Neural cell (in vitro differentiated cells): ENCODE measurements at regions not wholly inside any gene's neighbourhood (a gene's known extent, or its start where the extent isn't known, plus 50 kb on each side); places are given as distances from the start of the nearest gene placed in this dataset.

ENCODE experiments used
- H2AFZ ChIP-seq: fragments of 200-600, 300-800 bp; sonication (generic), shearing (Covaris generic); 2 replicates; pipeline ENCODE4 v1.6.0; 2014; ENCODE audit warnings: low read depth, mild to moderate bottlenecking, antibody characterized with exemption, low read length, moderate library complexity
- H3F3A ChIP-seq: fragments of 200-600 bp; shearing (Covaris generic); 2 replicates; pipeline ENCODE4 v1.6.1; 2016; ENCODE audit warnings: mild to moderate bottlenecking, moderate library complexity, mixed read lengths, antibody characterized with exemption, low read length; ENCODE audit not compliant: insufficient read depth, poor library complexity, severe bottlenecking
- H3K27ac ChIP-seq: fragments of 200-600, 300-800 bp; sonication (generic), shearing (Covaris generic); 2 replicates; pipeline ENCODE4 v1.5.1; 2014; ENCODE audit warnings: mild to moderate bottlenecking, low read length, moderate library complexity
- H3K27me3 ChIP-seq: fragments of 300-800, 200-600 bp; sonication (generic), shearing (Covaris generic); 2 replicates; pipeline ENCODE4 v1.6.0; 2014; ENCODE audit warnings: mild to moderate bottlenecking, low read depth, low read length, moderate library complexity; ENCODE audit not compliant: insufficient read depth
- H3K36me3 ChIP-seq: fragments of 300-800, 200-600 bp; sonication (generic), shearing (Covaris generic); 2 replicates; pipeline ENCODE4 v1.5.1; 2014; ENCODE audit warnings: mild to moderate bottlenecking, antibody characterized with exemption, low read length, moderate library complexity; ENCODE audit not compliant: insufficient read depth
- H3K4me2 ChIP-seq: fragments of 300-800, 200-600 bp; sonication (generic), shearing (Covaris generic); 2 replicates; pipeline ENCODE4 v1.6.0; 2014; ENCODE audit warnings: mild to moderate bottlenecking, low read length
- H3K4me3 ChIP-seq: fragments of 300-800, 200-600 bp; sonication (generic), shearing (Covaris generic); 2 replicates; pipeline ENCODE4 v1.5.1; 2014; ENCODE audit warnings: mild to moderate bottlenecking, low read length, moderate library complexity
- H3K79me2 ChIP-seq: fragments of 200-600 bp; shearing (Covaris generic); replicated peaks from 2 replicates; pipeline ENCODE4 v1.6.0; 2014; ENCODE audit warnings: mild to moderate bottlenecking, low read length, moderate library complexity; ENCODE audit not compliant: insufficient read depth
- H3K9ac ChIP-seq: fragments of 300-800, 200-600 bp; sonication (generic), shearing (Covaris generic); 2 replicates; pipeline ENCODE4 v1.6.1; 2016; ENCODE audit warnings: mild to moderate bottlenecking, low read length, mixed read lengths
- H3K9me2 ChIP-seq: fragments of 200-600 bp; shearing (Covaris generic); 2 replicates; pipeline ENCODE4 v1.6.1; 2016; ENCODE audit warnings: mild to moderate bottlenecking, low read length, mixed read lengths; ENCODE audit not compliant: insufficient read depth
- H3K9me3 ChIP-seq: fragments of 200-600, 300-800 bp; sonication (generic), shearing (Covaris generic); 2 replicates; pipeline ENCODE4 v1.6.1; 2016; ENCODE audit warnings: mild to moderate bottlenecking, mixed run types, low read length, moderate library complexity, mixed read lengths
- H4K20me1 ChIP-seq: fragments of 200-600 bp; shearing (Covaris generic); 2 replicates; pipeline ENCODE4 v1.6.1; 2016; ENCODE audit warnings: mild to moderate bottlenecking, mixed run types; ENCODE audit not compliant: insufficient read depth
- CTCF ChIP-seq: fragments of 450-650 bp; IDR thresholded peaks from 2 replicates; pipeline ENCODE4 v1.5.1; 2014; ENCODE audit warnings: antibody characterized with exemption, mild to moderate bottlenecking, moderate library complexity; ENCODE audit not compliant: poor library complexity, severe bottlenecking
- EP300 ChIP-seq: fragments of 450-650 bp; conservative IDR thresholded peaks from 2 replicates; pipeline ENCODE4 v1.6.1; 2014; ENCODE audit warnings: antibody characterized with exemption, mild to moderate bottlenecking, moderate library complexity; ENCODE audit not compliant: poor library complexity, severe bottlenecking
- EZH2 ChIP-seq: fragments of 200-600, 300-800 bp; shearing (Covaris generic), sonication (generic); IDR thresholded peaks from 2 replicates; pipeline ENCODE4 v1.6.1; 2014; ENCODE audit warnings: antibody characterized with exemption, low read length, borderline replicate concordance, mild to moderate bottlenecking; ENCODE audit not compliant: insufficient read depth, poor library complexity, severe bottlenecking
- MXI1 ChIP-seq: fragments of 450-650 bp; conservative IDR thresholded peaks from 2 replicates; pipeline ENCODE4 v1.6.1; 2014; ENCODE audit warnings: antibody characterized with exemption, mild to moderate bottlenecking; ENCODE audit not compliant: poor library complexity, severe bottlenecking
- POLR2AphosphoS5 ChIP-seq: IDR thresholded peaks from 2 replicates; pipeline ENCODE4 v1.6.1; 2012
- RAD21 ChIP-seq: fragments of 450-650 bp; conservative IDR thresholded peaks from 2 replicates; pipeline ENCODE4 v1.6.1; 2014; ENCODE audit warnings: antibody characterized with exemption, mild to moderate bottlenecking, moderate library complexity
- REST ChIP-seq: IDR thresholded peaks from 2 replicates; pipeline ENCODE4 v1.6.1; 2012; ENCODE audit warnings: borderline replicate concordance
- SMC3 ChIP-seq: fragments of 450-650 bp; conservative IDR thresholded peaks from 2 replicates; pipeline ENCODE4 v1.6.1; 2014; ENCODE audit warnings: antibody characterized with exemption, mild to moderate bottlenecking, moderate library complexity; ENCODE audit not compliant: poor library complexity
- TAF1 ChIP-seq: IDR thresholded peaks from 2 replicates; pipeline ENCODE4 v1.6.1; 2012; ENCODE audit warnings: low read depth

- Histone ChIP-seq H3K9me3 (no peaks in the 10 kb centered on the region), H3K79me2 (no peaks in the 10 kb centered on the region), H3K27ac (no peak overlapping the region), H3K36me3 (no peaks in the 10 kb centered on the region), H2AFZ (no peak overlapping the region), H4K20me1 (no peaks in the 10 kb centered on the region), H3K4me3 (no peak overlapping the region), H3K9me2 (no peaks in the 10 kb centered on the region), H3K4me2 (no peak overlapping the region), H3F3A (no peaks in the 10 kb centered on the region), H3K27me3 (no peaks in the 10 kb centered on the region), H3K9ac (no peak overlapping the region)
- TF ChIP-seq MXI1: no peak
- no peak for TF ChIP-seq REST
- TF ChIP-seq TAF1: no peak
- TF ChIP-seq CTCF: no peak
- TF ChIP-seq RAD21: no peak
- TF ChIP-seq SMC3: no peak
- TF ChIP-seq EZH2: no peak
- TF ChIP-seq POLR2AphosphoS5: no peak
Measured at GRCh38 chr4:18185491-18185890, 163.9 kb upstream of the LCORL start.

GRCh38 chr4:18180892-18181291 is 159.3 kb upstream of the LCORL start:
- Histone ChIP-seq H3K9me3 (no peaks in the 10 kb centered on the region), H3K79me2 (no peaks in the 10 kb centered on the region), H3K4me3 (no peak overlapping the region), H3K36me3 (no peaks in the 10 kb centered on the region), H3K27ac (no peak overlapping the region), H2AFZ (no peak overlapping the region), H3K27me3 (no peaks in the 10 kb centered on the region), H3K9me2 (no peaks in the 10 kb centered on the region), H4K20me1 (no peaks in the 10 kb centered on the region), H3K9ac (no peak overlapping the region), H3K4me2 (no peak overlapping the region), H3F3A (no peaks in the 10 kb centered on the region)
- TF ChIP-seq EP300 (no peak), RAD21 (no peak), TAF1 (no peak), MXI1 (no peak), SMC3 (no peak), POLR2AphosphoS5 (no peak), EZH2 (no peak), REST (no peak), CTCF (no peak)
